ENCODE measurements at regions not wholly inside any gene's neighbourhood (a gene's known extent, or its start where the extent isn't known, plus 50 kb on each side); places are given as distances from the start of the nearest gene placed in this dataset.

DNA sequence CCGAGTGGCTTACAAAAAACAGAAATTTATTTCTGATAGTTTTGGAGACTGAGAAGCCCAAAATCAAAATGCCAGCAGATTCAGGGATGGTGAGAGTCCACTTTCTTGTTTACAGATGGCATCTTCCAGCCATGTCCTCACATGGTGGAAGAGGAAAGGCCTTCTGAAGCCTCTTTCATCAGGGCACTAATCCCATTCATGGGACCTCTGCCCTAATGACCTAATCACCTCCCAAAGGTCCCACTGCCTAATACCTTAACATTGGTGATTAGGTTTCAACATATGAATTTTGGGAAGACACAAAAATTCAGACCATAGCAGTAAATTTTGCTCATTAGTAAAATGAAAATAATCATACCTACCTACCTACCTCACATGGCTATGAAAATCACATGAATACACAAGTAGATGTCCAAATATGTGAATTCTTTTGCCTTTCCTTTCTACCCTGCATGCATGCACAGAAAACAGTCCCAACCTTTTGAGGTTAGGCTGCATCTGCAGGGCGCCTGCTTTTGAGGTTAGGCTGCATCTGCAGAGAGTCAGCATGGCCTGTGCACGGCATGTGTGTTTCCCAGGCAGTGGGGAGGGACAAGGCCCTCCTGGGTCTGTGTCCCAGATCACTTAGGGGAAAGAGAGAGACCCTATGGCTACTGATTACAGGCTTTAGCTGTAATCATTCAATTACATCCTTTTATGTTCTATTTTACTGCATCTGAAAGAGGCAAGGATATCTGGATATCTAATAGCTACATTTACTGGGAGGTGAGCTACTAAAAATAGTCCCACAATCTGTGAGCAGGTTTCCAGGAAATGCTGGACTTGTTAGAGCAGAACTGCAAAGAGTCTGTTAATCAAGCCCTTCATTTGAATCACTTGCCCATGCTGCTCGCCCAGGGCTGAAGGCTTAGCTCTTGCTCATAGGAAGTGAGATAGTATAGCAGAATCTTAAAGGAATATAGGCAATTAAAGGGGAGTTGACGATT, 497.7 kb upstream of the MARCKS start:
- Histone ChIP-seq H3K36me3 (ENCODE audit: insufficient read depth) (no peaks in the 10 kb centered on the region), H4K20me1 (replicated peaks; ENCODE audit: insufficient read depth) (no peaks in the 10 kb centered on the region), H3K4me1 (ENCODE audit: insufficient read depth) (peaks cover 37% of the 10 kb centered on the region), H3K4me3 (no peak overlapping the region), H3K27ac (ENCODE audit: low read depth) (no peak overlapping the region), H3K4me2 (no peak overlapping the region), H3K79me2 (replicated peaks; ENCODE audit: insufficient read depth) (no peaks in the 10 kb centered on the region), H3K9me2 (ENCODE audit: insufficient read depth) (peaks cover 7% of the 10 kb centered on the region; the same call in 1 of the 2 replicates), H3K27me3 (ENCODE audit: insufficient read depth) (no peaks in the 10 kb centered on the region), H3F3A (replicated peaks; ENCODE audit: low read depth) (no peaks in the 10 kb centered on the region), H2AFZ (peak overlapping the region; percentile 69; the same call in 1 of the 2 replicates)
- no peaks in the 10 kb centered on the region for H3K36me3 Mint-ChIP-seq (ENCODE audit: low read depth)
- peak; percentile 64 for ATAC-seq
- peaks cover 33% of the 10 kb centered on the region for H3K4me1 Mint-ChIP-seq
- no peaks in the 10 kb centered on the region for H3K9me3 Mint-ChIP-seq
- no peak overlapping the region for H3K27ac Mint-ChIP-seq
- H3K27me3 Mint-ChIP-seq (ENCODE audit: insufficient read depth, low read depth, poor library complexity) = no peaks in the 10 kb centered on the region
- no peak for DNase-seq (ENCODE audit: low spot score)
- no peak for TF ChIP-seq EZH2 (IDR thresholded peaks at IDR 0.05; ENCODE audit: low read depth, unreplicated experiment)
- TF ChIP-seq, protein P1, sequence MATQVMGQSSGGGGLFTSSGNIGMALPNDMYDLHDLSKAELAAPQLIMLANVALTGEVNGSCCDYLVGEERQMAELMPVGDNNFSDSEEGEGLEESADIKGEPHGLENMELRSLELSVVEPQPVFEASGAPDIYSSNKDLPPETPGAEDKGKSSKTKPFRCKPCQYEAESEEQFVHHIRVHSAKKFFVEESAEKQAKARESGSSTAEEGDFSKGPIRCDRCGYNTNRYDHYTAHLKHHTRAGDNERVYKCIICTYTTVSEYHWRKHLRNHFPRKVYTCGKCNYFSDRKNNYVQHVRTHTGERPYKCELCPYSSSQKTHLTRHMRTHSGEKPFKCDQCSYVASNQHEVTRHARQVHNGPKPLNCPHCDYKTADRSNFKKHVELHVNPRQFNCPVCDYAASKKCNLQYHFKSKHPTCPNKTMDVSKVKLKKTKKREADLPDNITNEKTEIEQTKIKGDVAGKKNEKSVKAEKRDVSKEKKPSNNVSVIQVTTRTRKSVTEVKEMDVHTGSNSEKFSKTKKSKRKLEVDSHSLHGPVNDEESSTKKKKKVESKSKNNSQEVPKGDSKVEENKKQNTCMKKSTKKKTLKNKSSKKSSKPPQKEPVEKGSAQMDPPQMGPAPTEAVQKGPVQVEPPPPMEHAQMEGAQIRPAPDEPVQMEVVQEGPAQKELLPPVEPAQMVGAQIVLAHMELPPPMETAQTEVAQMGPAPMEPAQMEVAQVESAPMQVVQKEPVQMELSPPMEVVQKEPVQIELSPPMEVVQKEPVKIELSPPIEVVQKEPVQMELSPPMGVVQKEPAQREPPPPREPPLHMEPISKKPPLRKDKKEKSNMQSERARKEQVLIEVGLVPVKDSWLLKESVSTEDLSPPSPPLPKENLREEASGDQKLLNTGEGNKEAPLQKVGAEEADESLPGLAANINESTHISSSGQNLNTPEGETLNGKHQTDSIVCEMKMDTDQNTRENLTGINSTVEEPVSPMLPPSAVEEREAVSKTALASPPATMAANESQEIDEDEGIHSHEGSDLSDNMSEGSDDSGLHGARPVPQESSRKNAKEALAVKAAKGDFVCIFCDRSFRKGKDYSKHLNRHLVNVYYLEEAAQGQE (IDR thresholded peaks at IDR 0.05; ENCODE audit: unreplicated experiment) = no peak
- TF ChIP-seq EZH2phosphoT487 (IDR thresholded peaks at IDR 0.05; ENCODE audit: unreplicated experiment) = no peak
- TF ChIP-seq, protein P2, sequence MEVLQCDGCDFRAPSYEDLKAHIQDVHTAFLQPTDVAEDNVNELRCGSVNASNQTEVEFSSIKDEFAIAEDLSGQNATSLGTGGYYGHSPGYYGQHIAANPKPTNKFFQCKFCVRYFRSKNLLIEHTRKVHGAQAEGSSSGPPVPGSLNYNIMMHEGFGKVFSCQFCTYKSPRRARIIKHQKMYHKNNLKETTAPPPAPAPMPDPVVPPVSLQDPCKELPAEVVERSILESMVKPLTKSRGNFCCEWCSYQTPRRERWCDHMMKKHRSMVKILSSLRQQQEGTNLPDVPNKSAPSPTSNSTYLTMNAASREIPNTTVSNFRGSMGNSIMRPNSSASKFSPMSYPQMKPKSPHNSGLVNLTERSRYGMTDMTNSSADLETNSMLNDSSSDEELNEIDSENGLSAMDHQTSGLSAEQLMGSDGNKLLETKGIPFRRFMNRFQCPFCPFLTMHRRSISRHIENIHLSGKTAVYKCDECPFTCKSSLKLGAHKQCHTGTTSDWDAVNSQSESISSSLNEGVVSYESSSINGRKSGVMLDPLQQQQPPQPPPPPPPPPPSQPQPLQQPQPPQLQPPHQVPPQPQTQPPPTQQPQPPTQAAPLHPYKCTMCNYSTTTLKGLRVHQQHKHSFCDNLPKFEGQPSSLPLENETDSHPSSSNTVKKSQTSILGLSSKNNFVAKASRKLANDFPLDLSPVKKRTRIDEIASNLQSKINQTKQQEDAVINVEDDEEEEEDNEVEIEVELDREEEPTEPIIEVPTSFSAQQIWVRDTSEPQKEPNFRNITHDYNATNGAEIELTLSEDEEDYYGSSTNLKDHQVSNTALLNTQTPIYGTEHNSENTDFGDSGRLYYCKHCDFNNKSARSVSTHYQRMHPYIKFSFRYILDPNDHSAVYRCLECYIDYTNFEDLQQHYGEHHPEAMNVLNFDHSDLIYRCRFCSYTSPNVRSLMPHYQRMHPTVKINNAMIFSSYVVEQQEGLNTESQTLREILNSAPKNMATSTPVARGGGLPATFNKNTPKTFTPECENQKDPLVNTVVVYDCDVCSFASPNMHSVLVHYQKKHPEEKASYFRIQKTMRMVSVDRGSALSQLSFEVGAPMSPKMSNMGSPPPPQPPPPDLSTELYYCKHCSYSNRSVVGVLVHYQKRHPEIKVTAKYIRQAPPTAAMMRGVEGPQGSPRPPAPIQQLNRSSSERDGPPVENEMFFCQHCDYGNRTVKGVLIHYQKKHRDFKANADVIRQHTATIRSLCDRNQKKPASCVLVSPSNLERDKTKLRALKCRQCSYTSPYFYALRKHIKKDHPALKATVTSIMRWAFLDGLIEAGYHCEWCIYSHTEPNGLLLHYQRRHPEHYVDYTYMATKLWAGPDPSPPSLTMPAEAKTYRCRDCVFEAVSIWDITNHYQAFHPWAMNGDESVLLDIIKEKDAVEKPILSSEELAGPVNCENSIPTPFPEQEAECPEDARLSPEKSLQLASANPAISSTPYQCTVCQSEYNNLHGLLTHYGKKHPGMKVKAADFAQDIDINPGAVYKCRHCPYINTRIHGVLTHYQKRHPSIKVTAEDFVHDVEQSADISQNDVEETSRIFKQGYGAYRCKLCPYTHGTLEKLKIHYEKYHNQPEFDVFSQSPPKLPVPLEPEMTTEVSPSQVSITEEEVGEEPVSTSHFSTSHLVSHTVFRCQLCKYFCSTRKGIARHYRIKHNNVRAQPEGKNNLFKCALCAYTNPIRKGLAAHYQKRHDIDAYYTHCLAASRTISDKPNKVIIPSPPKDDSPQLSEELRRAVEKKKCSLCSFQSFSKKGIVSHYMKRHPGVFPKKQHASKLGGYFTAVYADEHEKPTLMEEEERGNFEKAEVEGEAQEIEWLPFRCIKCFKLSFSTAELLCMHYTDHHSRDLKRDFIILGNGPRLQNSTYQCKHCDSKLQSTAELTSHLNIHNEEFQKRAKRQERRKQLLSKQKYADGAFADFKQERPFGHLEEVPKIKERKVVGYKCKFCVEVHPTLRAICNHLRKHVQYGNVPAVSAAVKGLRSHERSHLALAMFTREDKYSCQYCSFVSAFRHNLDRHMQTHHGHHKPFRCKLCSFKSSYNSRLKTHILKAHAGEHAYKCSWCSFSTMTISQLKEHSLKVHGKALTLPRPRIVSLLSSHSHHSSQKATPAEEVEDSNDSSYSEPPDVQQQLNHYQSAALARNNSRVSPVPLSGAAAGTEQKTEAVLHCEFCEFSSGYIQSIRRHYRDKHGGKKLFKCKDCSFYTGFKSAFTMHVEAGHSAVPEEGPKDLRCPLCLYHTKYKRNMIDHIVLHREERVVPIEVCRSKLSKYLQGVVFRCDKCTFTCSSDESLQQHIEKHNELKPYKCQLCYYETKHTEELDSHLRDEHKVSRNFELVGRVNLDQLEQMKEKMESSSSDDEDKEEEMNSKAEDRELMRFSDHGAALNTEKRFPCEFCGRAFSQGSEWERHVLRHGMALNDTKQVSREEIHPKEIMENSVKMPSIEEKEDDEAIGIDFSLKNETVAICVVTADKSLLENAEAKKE (CRISPR knock-in tag; IDR thresholded peaks at IDR 0.05) = no peak
- TF ChIP-seq POLR2AphosphoS5 (IDR thresholded peaks at IDR 0.05; ENCODE audit: low read depth) = no peak
- TF ChIP-seq NANOG (IDR thresholded peaks at IDR 0.05; ENCODE audit: borderline replicate concordance) = no peak
- H3K4me3 Mint-ChIP-seq = no peak overlapping the region
